H9 (cell line): ENCODE measurements at regions not wholly inside any gene's neighbourhood (a gene's known extent, or its start where the extent isn't known, plus 50 kb on each side); places are given as distances from the start of the nearest gene placed in this dataset.

Experiments
- DNase-seq: peaks from one replicate; pipeline ENCODE4 v3.0.0-alpha.2; 2017
- H2AFZ ChIP-seq: one replicate; pipeline ENCODE4 v1.6.1; 2013; ENCODE audit warnings: mild to moderate bottlenecking, low read length, control low read depth, moderate library complexity
- H2AK5ac ChIP-seq: 2 replicates; pipeline ENCODE4 v1.6.1; 2013; ENCODE audit warnings: low read length, control low read depth, mixed read lengths; ENCODE audit not compliant: insufficient read length
- H2BK120ac ChIP-seq: one replicate; pipeline ENCODE4 v1.6.1; 2013; ENCODE audit warnings: low read depth, mild to moderate bottlenecking, low read length, control low read depth, inconsistent platforms; ENCODE audit not compliant: poor library complexity, severe bottlenecking
- H2BK12ac ChIP-seq: 2 replicates; pipeline ENCODE4 v1.6.1; 2013; ENCODE audit warnings: low read length, control low read depth, mixed read lengths, low read depth; ENCODE audit not compliant: insufficient read length
- H2BK15ac ChIP-seq: 2 replicates; pipeline ENCODE4 v1.6.1; 2013; ENCODE audit warnings: low read depth, low read length, control low read depth
- H2BK20ac ChIP-seq: one replicate; pipeline ENCODE4 v1.6.1; 2013; ENCODE audit warnings: low read depth, mild to moderate bottlenecking, low read length, control low read depth, inconsistent platforms; ENCODE audit not compliant: poor library complexity, severe bottlenecking
- H2BK5ac ChIP-seq: 2 replicates; pipeline ENCODE4 v1.6.1; 2013; ENCODE audit warnings: low read length, control low read depth, mixed read lengths; ENCODE audit not compliant: insufficient read length
- H3K14ac ChIP-seq: 2 replicates; pipeline ENCODE4 v1.6.1; 2013; ENCODE audit warnings: low read length, control low read depth; ENCODE audit not compliant: insufficient read depth
- H3K18ac ChIP-seq: 2 replicates; pipeline ENCODE4 v1.6.1; 2013; ENCODE audit warnings: low read depth, mild to moderate bottlenecking, mixed read lengths, low read length, control low read depth; ENCODE audit not compliant: insufficient read length
- H3K23ac ChIP-seq: 2 replicates; pipeline ENCODE4 v1.6.1; 2013; ENCODE audit warnings: low read length, control low read depth, mixed read lengths, low read depth; ENCODE audit not compliant: insufficient read length
- H3K23me2 ChIP-seq: 2 replicates; pipeline ENCODE4 v1.6.1; 2013; ENCODE audit warnings: low read depth, mild to moderate bottlenecking, mixed read lengths, low read length, control low read depth; ENCODE audit not compliant: insufficient read length, poor library complexity, severe bottlenecking
- H3K27ac ChIP-seq: 2 replicates; pipeline ENCODE4 v1.5.1; 2013; ENCODE audit warnings: low read length, control low read depth, mixed read lengths, low read depth; ENCODE audit not compliant: insufficient read length
- H3K27me3 ChIP-seq: 2 replicates; pipeline ENCODE4 v1.6.1; 2013; ENCODE audit warnings: low read length, control low read depth, inconsistent platforms; ENCODE audit not compliant: insufficient read depth
- H3K4ac ChIP-seq: 2 replicates; pipeline ENCODE4 v1.6.1; 2013; ENCODE audit warnings: low read depth, mild to moderate bottlenecking, control low read depth, inconsistent platforms, low read length, moderate library complexity
- H3K4me1 ChIP-seq: 2 replicates; pipeline ENCODE4 v1.6.1; 2013; ENCODE audit warnings: low read length, control low read depth, inconsistent platforms; ENCODE audit not compliant: insufficient read depth
- H3K4me2 ChIP-seq: 2 replicates; pipeline ENCODE4 v1.6.1; 2013; ENCODE audit warnings: low read length, control low read depth, mixed read lengths; ENCODE audit not compliant: insufficient read length, insufficient read depth
- H3K56ac ChIP-seq: 2 replicates; pipeline ENCODE4 v1.6.1; 2013; ENCODE audit warnings: low read depth, mild to moderate bottlenecking, mixed read lengths, low read length, control low read depth; ENCODE audit not compliant: insufficient read length
- H3K79me1 ChIP-seq: 2 replicates; pipeline ENCODE4 v1.6.1; 2013; ENCODE audit warnings: low read depth, mild to moderate bottlenecking, moderate library complexity, low read length, control low read depth, inconsistent platforms; ENCODE audit not compliant: insufficient read depth, poor library complexity, severe bottlenecking
- H3K79me2 ChIP-seq: 2 replicates; pipeline ENCODE4 v1.6.1; 2013; ENCODE audit warnings: low read length, control low read depth, inconsistent platforms; ENCODE audit not compliant: insufficient read depth
- H3K9ac ChIP-seq: 2 replicates; pipeline ENCODE4 v1.6.1; 2013; ENCODE audit warnings: low read length, control low read depth, mixed read lengths; ENCODE audit not compliant: insufficient read length; ENCODE audit errors: extremely low read depth
- H3K9me3 ChIP-seq: one replicate; pipeline ENCODE4 v1.6.1; 2013; ENCODE audit warnings: low read depth, low read length, inconsistent platforms; ENCODE audit not compliant: control insufficient read depth
- H3T11ph ChIP-seq: one replicate; pipeline ENCODE4 v1.6.1; 2013; ENCODE audit warnings: mild to moderate bottlenecking, low read length, control low read depth, inconsistent platforms
- H4K20me1 ChIP-seq: one replicate; pipeline ENCODE4 v1.6.1; 2013; ENCODE audit not compliant: control insufficient read depth, insufficient read length, insufficient read depth
- H4K5ac ChIP-seq: 2 replicates; pipeline ENCODE4 v1.6.1; 2013; ENCODE audit warnings: low read depth, mild to moderate bottlenecking, mixed read lengths, low read length, control low read depth; ENCODE audit not compliant: insufficient read length
- H4K8ac ChIP-seq: replicated peaks from 2 replicates; pipeline ENCODE4 v1.6.1; 2013; ENCODE audit warnings: low read length, control low read depth, mixed read lengths, low read depth; ENCODE audit not compliant: insufficient read length
- H4K91ac ChIP-seq: 2 replicates; pipeline ENCODE4 v1.6.1; 2013; ENCODE audit warnings: low read depth, mild to moderate bottlenecking, moderate library complexity, mixed read lengths, low read length, control low read depth; ENCODE audit not compliant: insufficient read length
- H3K27ac Mint-ChIP-seq, 3 experiments: 2 replicates in 2 of 3; 3 replicates in 1 of 3; pipeline ENCODE4 v1.8.0; 2020 to 2021; ENCODE audit warnings: mixed read lengths in 3 of 3, mild to moderate bottlenecking in 1 of 3, moderate library complexity in 1 of 3
- H3K27me3 Mint-ChIP-seq: 2 replicates; pipeline ENCODE4 v1.8.0; 2021; ENCODE audit warnings: low read depth, mild to moderate bottlenecking, moderate library complexity, mixed read lengths
- H3K36me3 Mint-ChIP-seq, 3 experiments: 2 replicates in 2 of 3; 3 replicates in 1 of 3; pipeline ENCODE4 v1.8.0; 2020 to 2021; ENCODE audit warnings: low read depth in 3 of 3, mixed read lengths in 3 of 3; ENCODE audit not compliant: insufficient read depth in 1 of 3
- H3K4me1 Mint-ChIP-seq, 2 experiments: 2 replicates each; pipeline ENCODE4 v1.8.0; 2020; ENCODE audit warnings: mixed read lengths in 2 of 2
- H3K4me3 Mint-ChIP-seq, 2 experiments: 2 replicates in 1 of 2; 3 replicates in 1 of 2; pipeline ENCODE4 v1.8.0; 2020 to 2021; ENCODE audit warnings: mild to moderate bottlenecking in 2 of 2, mixed read lengths in 2 of 2, moderate library complexity in 1 of 2
- H3K9me3 Mint-ChIP-seq, 2 experiments: 2 replicates in 1 of 2; 3 replicates in 1 of 2; pipeline ENCODE4 v1.8.0; 2020; ENCODE audit warnings: mild to moderate bottlenecking in 2 of 2, mixed read lengths in 2 of 2, moderate library complexity in 1 of 2
- CTCF ChIP-seq: fragments of 200-600 bp; sonication (generic); conservative IDR thresholded peaks from 3 replicates; pipeline ENCODE4 v1.8.0; 2021; ENCODE audit warnings: antibody characterized with exemption, mild to moderate bottlenecking
- WGBS: extraction: QIAGEN DNeasy Blood & Tissue Kit; methylation state at CpG from one replicate; pipeline ENCODE4 v1.1.7; 2013; ENCODE audit warnings: missing lambda C conversion rate, low lambda C conversion rate, mixed read lengths; ENCODE audit not compliant: insufficient read length; ENCODE audit errors: extremely low coverage; 5-methylcytosine and 5-hydroxymethylcytosine counted together

GRCh38 chr3:68234076-68234780 is 579.8 kb upstream of the SUCLG2 start:
- no peak overlapping the region for H3K4ac ChIP-seq
- H3K23me2 ChIP-seq: no peaks in the 10 kb centered on the region
- DNase-seq: no peak
- H3K23ac ChIP-seq: no peak overlapping the region
- Mint-ChIP-seq H3K36me3 (peaks cover 0 to 6% (median 3%) of the 10 kb centered on the region in 3 experiments; a peak in 4 of 7 replicates), H3K27me3 (no peaks in the 10 kb centered on the region), H3K9me3 (peaks cover 0 to 6% of the 10 kb centered on the region in 2 experiments; a peak in 2 of 5 replicates), H3K4me1 (no peaks in the 10 kb centered on the region), H3K27ac (no peak overlapping the region; a peak in 1 of 7 replicates), H3K4me3 (no peak overlapping the region)
- no peak overlapping the region for H2BK20ac ChIP-seq
- H3K9ac ChIP-seq: no peak overlapping the region
- no peak overlapping the region for H3K56ac ChIP-seq
- H3K27ac ChIP-seq: no peak overlapping the region
- no peak overlapping the region for H3K18ac ChIP-seq
- H4K20me1 ChIP-seq: no peaks in the 10 kb centered on the region
- H3K79me1 ChIP-seq: no peaks in the 10 kb centered on the region
- no peak overlapping the region for H2BK12ac ChIP-seq
- no peak overlapping the region for H3K14ac ChIP-seq
- H3K4me2 ChIP-seq: no peak overlapping the region
- no peak overlapping the region for H2BK120ac ChIP-seq
- H2AFZ ChIP-seq: no peak overlapping the region
- TF ChIP-seq CTCF: no peak
- no peaks in the 10 kb centered on the region for H3K4me1 ChIP-seq
- no peak overlapping the region for H3T11ph ChIP-seq
- no peak overlapping the region for H4K5ac ChIP-seq
- no peak overlapping the region for H4K8ac ChIP-seq
- no peaks in the 10 kb centered on the region for H3K9me3 ChIP-seq
- H4K91ac ChIP-seq: no peak overlapping the region
- H3K79me2 ChIP-seq: no peaks in the 10 kb centered on the region
- no peak overlapping the region for H2AK5ac ChIP-seq
- no peak overlapping the region for H2BK15ac ChIP-seq
- WGBS: no CpG with 5 or more reads among the region's 8 CpGs
- no peak overlapping the region for H2BK5ac ChIP-seq
- no peaks in the 10 kb centered on the region for H3K27me3 ChIP-seq
